Endodermal cell (in vitro differentiated cells): ENCODE measurements at regions not wholly inside any gene's neighbourhood (a gene's known extent, or its start where the extent isn't known, plus 50 kb on each side); places are given as distances from the start of the nearest gene placed in this dataset.
A peak's percentile ranks its signal among the peaks of the same experiment; 100 is the strongest.

Source experiments
- DNase-seq: peaks from one replicate; pipeline ENCODE4 v3.0.0-alpha.2; 2017
- H3K27ac ChIP-seq: 2 replicates; pipeline ENCODE4 v1.5.1; 2013; ENCODE audit warnings: mild to moderate bottlenecking, low read depth, low read length, moderate library complexity
- H3K27me3 ChIP-seq: 2 replicates; pipeline ENCODE4 v1.6.1; 2013; ENCODE audit warnings: mild to moderate bottlenecking, low read length, moderate library complexity; ENCODE audit not compliant: insufficient read depth, control insufficient read depth, poor library complexity, severe bottlenecking
- H3K36me3 ChIP-seq: 2 replicates; pipeline ENCODE4 v1.7.0; 2013; ENCODE audit warnings: mild to moderate bottlenecking, low read length, moderate library complexity; ENCODE audit not compliant: control insufficient read depth, insufficient read depth
- H3K4me1 ChIP-seq: one replicate; pipeline ENCODE4 v1.7.0; 2013; ENCODE audit warnings: low read length; ENCODE audit not compliant: control insufficient read depth, insufficient read depth
- H3K4me3 ChIP-seq: 2 replicates; pipeline ENCODE4 v1.5.1; 2013; ENCODE audit warnings: mild to moderate bottlenecking, low read length, moderate library complexity
- H3K9ac ChIP-seq: 2 replicates; pipeline ENCODE4 v1.6.1; 2013; ENCODE audit warnings: mild to moderate bottlenecking, low read length, moderate library complexity; ENCODE audit not compliant: poor library complexity, severe bottlenecking; ENCODE audit errors: extremely low read depth
- H3K9me3 ChIP-seq: 2 replicates; pipeline ENCODE4 v1.6.1; 2013; ENCODE audit warnings: mild to moderate bottlenecking, low read length, moderate library complexity; ENCODE audit not compliant: control insufficient read depth
- H3K27ac Mint-ChIP-seq: 2 replicates; pipeline ENCODE4 v1.8.0; 2020; ENCODE audit warnings: mixed read lengths
- H3K27me3 Mint-ChIP-seq: 2 replicates; pipeline ENCODE4 v1.8.0; 2021; ENCODE audit warnings: mild to moderate bottlenecking, mixed read lengths; ENCODE audit not compliant: insufficient read depth
- H3K36me3 Mint-ChIP-seq: 2 replicates; pipeline ENCODE4 v1.8.0; 2020; ENCODE audit warnings: low read depth, mixed read lengths
- H3K4me1 Mint-ChIP-seq: 2 replicates; pipeline ENCODE4 v1.8.0; 2020; ENCODE audit warnings: mixed read lengths
- H3K4me3 Mint-ChIP-seq: 2 replicates; pipeline ENCODE4 v1.8.0; 2020; ENCODE audit warnings: mild to moderate bottlenecking, moderate library complexity, mixed read lengths
- H3K9me3 Mint-ChIP-seq: 2 replicates; pipeline ENCODE4 v1.8.0; 2020; ENCODE audit warnings: mild to moderate bottlenecking, mixed read lengths
- WGBS, 2 experiments: methylation state at CpG; one replicate each; pipeline versions ENCODE4 v1.1.5 to v1.1.7; 2013; ENCODE audit warnings: missing lambda C conversion rate in 2 of 2, mixed read lengths in 1 of 2; ENCODE audit not compliant: insufficient coverage in 1 of 2, insufficient read length in 1 of 2; 5-methylcytosine and 5-hydroxymethylcytosine counted together
- TF ChIP-seq, protein P1 (sequence below): fragments of 200-600 bp; sonication (generic); conservative IDR thresholded peaks from 2 replicates; pipeline ENCODE4 v1.5.0; 2021; ENCODE audit warnings: antibody characterized with exemption, mild to moderate bottlenecking

DNA sequence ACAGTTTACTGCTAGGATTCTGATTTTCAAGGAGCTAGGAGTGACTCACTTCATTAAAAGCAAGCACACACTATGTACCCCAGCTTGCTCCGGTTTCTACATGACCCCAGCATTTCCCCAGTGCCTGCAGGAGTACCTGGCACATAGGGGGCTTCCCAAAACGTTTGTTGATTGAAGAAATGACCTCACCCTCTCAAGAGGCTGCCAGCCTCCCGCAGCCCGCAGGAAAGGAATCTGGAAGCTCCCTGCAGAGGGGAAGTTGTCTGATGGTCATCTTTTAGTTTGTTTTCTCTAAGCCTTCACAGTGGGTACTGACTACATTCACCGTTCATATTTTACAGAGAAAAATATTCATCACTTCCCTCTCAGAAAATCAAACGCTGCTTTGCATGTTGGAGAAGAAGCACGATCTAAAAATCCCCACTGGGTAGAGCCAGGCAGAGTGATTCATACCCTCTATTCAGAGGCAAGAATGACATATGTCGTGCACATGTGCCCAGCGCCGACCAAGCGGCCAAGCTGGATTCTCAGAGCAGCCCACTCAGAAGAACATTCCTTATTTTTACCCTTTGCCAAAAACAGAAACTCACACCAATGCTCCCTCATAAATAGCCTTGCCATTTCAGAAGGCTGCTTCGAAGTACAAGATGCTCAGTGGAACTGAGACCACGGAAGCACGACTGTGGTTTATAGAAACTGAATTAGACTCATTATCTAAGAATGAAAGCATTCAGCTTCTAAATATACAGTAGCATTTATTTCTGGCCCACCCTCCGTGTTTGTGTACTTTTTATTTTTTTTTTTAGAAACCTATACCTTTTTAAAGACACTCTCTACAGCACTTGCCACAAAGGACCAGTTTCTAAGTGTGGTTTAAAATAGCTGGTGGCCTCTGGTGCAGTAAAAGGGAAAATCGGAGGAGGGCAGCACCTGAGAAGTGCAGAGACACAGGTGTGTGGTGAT, 143.2 kb downstream of the MIS18A start:
- 82 to 87% methylated on average over 9 to 16 of the region's 16 CpGs for WGBS, 2 experiments
- no peak overlapping the region for H3K27ac Mint-ChIP-seq
- H3K9me3 Mint-ChIP-seq: peaks cover 12% of the 10 kb centered on the region
- TF ChIP-seq, protein P1, sequence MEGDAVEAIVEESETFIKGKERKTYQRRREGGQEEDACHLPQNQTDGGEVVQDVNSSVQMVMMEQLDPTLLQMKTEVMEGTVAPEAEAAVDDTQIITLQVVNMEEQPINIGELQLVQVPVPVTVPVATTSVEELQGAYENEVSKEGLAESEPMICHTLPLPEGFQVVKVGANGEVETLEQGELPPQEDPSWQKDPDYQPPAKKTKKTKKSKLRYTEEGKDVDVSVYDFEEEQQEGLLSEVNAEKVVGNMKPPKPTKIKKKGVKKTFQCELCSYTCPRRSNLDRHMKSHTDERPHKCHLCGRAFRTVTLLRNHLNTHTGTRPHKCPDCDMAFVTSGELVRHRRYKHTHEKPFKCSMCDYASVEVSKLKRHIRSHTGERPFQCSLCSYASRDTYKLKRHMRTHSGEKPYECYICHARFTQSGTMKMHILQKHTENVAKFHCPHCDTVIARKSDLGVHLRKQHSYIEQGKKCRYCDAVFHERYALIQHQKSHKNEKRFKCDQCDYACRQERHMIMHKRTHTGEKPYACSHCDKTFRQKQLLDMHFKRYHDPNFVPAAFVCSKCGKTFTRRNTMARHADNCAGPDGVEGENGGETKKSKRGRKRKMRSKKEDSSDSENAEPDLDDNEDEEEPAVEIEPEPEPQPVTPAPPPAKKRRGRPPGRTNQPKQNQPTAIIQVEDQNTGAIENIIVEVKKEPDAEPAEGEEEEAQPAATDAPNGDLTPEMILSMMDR: peak; percentile 30
- H3K36me3 Mint-ChIP-seq: no peaks in the 10 kb centered on the region
- Histone ChIP-seq H3K9ac (no peak overlapping the region), H3K4me3 (no peak overlapping the region), H3K36me3 (no peaks in the 10 kb centered on the region), H3K27ac (no peak overlapping the region), H3K4me1 (no peaks in the 10 kb centered on the region), H3K27me3 (no peaks in the 10 kb centered on the region), H3K9me3 (peaks cover 10% of the 10 kb centered on the region)
- H3K4me1 Mint-ChIP-seq: peaks cover 7% of the 10 kb centered on the region
- H3K4me3 Mint-ChIP-seq: no peak overlapping the region
- H3K27me3 Mint-ChIP-seq: peaks cover 3% of the 10 kb centered on the region
- DNase-seq: peak; percentile 42

DNA sequence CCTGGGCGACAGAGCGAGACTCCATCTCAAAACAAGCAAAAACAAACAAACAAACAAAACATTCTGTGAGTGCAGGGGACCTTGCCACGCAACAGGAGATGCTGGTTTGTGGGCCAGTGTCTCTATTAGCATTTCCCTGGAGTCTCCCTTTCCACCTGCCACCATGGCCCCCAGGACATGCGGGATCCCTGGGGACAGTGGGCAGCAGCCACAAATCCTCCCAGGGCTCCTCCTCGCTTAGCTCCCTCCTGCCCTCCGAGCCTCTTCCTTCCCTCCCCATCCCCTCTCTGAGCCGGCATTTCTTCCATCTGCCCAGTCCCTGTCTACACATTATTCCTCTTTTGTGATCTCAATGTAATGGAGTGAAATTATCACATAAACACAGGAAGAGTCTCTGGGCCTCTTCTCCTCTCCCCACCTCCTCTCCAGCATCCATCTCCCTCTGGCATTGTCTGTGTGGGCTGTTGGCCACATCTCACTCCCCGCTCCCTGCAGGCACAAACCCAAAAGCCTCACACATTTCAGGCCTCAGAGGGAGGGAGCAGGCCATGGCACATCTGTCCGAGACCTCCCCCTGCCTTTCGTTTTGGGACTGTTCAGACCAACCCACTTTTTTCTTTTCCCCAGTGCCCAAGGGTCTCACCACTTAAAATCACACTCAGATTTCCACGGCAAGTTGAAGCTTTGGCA, 144.3 kb downstream of the MIS18A start:
- DNase-seq: peak; percentile 41
- Histone ChIP-seq H3K4me3 (no peak overlapping the region), H3K9ac (no peak overlapping the region), H3K4me1 (no peaks in the 10 kb centered on the region), H3K27ac (no peak overlapping the region), H3K27me3 (no peaks in the 10 kb centered on the region), H3K9me3 (peaks cover 10% of the 10 kb centered on the region), H3K36me3 (no peaks in the 10 kb centered on the region)
- Mint-ChIP-seq H3K4me3 (no peak overlapping the region), H3K36me3 (no peaks in the 10 kb centered on the region), H3K4me1 (peaks cover 7% of the 10 kb centered on the region), H3K9me3 (peaks cover 12% of the 10 kb centered on the region), H3K27me3 (peaks cover 3% of the 10 kb centered on the region), H3K27ac (no peak overlapping the region)
- TF ChIP-seq, protein P1: no peak
- WGBS, 2 experiments: 76% methylated on average over 5 to 11 of the region's 11 CpGs

DNA sequence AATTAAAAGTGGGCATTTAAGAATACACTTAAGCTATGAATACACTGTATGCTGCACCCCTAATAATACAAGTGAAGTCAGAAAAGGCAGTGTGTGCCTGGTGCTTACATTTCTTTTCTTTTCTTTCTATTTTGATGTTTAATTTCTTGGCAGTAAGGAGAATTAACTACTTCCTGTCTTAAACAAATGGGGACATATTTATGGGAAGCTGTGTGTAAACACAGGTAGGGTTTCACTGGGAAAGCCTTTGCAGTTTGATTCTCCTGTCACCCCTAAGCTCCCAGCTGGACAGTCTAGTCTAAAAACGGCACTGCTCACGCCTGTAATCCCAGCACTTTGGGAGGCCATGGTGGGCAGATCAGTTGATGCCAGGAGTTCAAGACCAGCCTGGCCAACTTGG, 146.0 kb downstream of the MIS18A start:
- no peaks in the 10 kb centered on the region for H3K36me3 Mint-ChIP-seq
- WGBS, 2 experiments: 81 to 94% methylated on average over 2 of the region's 2 CpGs
- H3K4me1 ChIP-seq: no peaks in the 10 kb centered on the region

More for the DNA sequence above, 146.0 kb downstream of the MIS18A start:
- H3K27ac ChIP-seq: no peak overlapping the region
- H3K27me3 Mint-ChIP-seq: peaks cover 3% of the 10 kb centered on the region
- TF ChIP-seq, protein P1: no peak
- H3K9ac ChIP-seq: no peak overlapping the region
- peaks cover 7% of the 10 kb centered on the region for H3K4me1 Mint-ChIP-seq
- H3K27ac Mint-ChIP-seq: no peak overlapping the region
- no peaks in the 10 kb centered on the region for H3K27me3 ChIP-seq
- no peaks in the 10 kb centered on the region for H3K36me3 ChIP-seq
- H3K9me3 Mint-ChIP-seq: peaks cover 22% of the 10 kb centered on the region
- DNase-seq: no peak
- peaks cover 20% of the 10 kb centered on the region for H3K9me3 ChIP-seq
- no peak overlapping the region for H3K4me3 Mint-ChIP-seq
- H3K4me3 ChIP-seq: no peak overlapping the region
